RCC 7860 (cell line): ENCODE measurements at regions not wholly inside any gene's neighbourhood (a gene's known extent, or its start where the extent isn't known, plus 50 kb on each side); places are given as distances from the start of the nearest gene placed in this dataset.

Source experiments
- DNase-seq: peaks from one replicate; pipeline ENCODE4 v3.0.0-alpha.2; 2015; ENCODE audit warnings: low spot score
- FAIRE-seq: peaks from 2 replicates; lab custom pipeline; 2012; peaks lifted over from hg19 to GRCh38; lab: Jason Lieb, UNC

DNA sequence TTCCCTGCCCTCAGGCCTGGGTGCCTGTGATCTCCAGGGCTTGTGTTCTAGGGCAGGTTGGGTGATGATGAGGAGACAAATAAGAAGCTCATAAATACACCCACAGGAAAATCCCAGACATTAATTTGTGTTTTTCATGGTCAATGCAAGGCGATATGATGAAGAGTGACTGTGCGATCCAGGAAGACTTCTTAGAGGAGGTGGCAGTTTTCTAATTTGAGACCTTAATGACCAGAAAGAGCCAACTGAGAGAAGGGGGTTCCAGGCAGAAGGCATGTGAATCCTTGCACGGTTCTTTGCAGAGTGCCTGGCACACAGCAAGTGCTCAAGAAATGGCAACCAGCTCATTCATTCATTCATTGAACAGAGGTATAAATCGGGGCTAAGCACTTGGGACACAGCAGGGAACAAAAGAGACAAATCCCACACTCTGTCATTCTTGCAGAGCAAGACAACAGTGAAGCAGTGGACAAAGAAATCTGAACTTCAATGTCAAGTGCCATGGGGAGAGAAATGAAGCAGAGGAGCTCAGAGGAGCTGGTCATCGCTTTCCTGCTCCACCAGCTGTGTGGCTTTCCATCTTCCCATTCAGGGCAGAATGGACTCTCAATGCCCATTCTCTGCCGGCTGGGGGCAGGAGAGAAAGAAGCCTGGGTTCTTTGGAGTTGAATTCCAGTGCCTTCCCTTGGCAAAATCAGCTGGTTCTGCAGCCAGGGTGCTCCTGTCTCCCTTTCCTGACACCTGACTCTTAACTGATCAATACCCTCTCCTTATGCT lies 128.3 kb downstream of the AACS start:
- FAIRE-seq (no peak), DNase-seq (no peak)

- DNase-seq = peak; percentile 23
- FAIRE-seq = no peak
These were observed 129.0 kb downstream of the AACS start for GRCh38 chr12:125194163-125194773.

GRCh38 chr12:125194987-125195386 lies 129.8 kb downstream of the AACS start:
- FAIRE-seq (no peak), DNase-seq (no peak)

DNA sequence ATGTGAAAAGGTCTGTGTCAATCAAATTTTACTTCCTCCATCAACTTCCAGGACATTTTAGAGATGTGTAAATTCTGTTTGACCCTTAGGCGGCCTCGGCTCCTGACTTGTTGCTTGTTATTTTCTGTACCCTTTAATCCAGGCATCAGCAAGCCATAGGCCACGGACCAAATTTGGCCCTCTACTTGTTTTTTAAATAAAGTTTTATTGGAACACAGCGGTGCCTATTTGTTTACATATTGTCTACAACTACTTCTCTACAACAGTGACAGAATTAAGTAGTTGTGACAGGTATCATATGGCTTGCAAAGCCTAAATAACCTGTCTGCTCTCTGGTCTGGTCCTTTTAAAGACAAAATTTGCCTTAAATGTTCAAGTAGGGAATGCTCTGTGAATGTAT lies 132.1 kb downstream of the AACS start:
- FAIRE-seq = no peak
- DNase-seq = no peak

- no peak for DNase-seq
- FAIRE-seq = no peak
These were observed 133.4 kb downstream of the AACS start for GRCh38 chr12:125198652-125199051.

- no peak for FAIRE-seq
- DNase-seq = no peak
These were observed 135.9 kb downstream of the AACS start for GRCh38 chr12:125201090-125201489.

GRCh38 chr12:125201940-125202339 lies 136.7 kb downstream of the AACS start:
- FAIRE-seq = no peak
- DNase-seq = no peak

GRCh38 chr12:125202421-125202820 lies 137.2 kb downstream of the AACS start:
- FAIRE-seq = no peak
- no peak for DNase-seq

GRCh38 chr12:125203145-125203765 lies 138.0 kb downstream of the AACS start:
- FAIRE-seq (no peak), DNase-seq (peak; percentile 4)

- DNase-seq (no peak), FAIRE-seq (no peak)
These were observed 140.2 kb downstream of the AACS start for GRCh38 chr12:125205386-125205785.

GRCh38 chr12:125206711-125207110 lies 141.5 kb downstream of the AACS start:
- no peak for DNase-seq
- FAIRE-seq = no peak

DNA sequence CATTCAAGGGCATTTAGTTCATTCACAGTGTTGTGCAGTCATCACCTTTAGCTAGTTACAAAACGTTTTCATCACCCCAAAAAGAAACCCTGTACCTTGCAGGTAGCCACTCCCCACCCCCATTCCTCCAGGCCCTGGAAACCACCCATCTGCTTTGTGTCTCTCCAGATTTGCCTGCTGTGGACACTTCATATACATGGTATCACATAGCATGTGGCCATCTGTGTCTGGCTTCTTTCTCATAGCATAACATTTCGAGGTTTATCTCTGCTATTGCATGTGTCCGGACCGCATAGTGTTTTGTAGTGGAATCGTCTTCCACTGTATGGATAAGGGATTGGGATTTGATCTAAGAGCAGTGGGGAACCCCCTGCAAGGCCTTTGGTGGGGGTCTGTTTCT lies 143.1 kb downstream of the AACS start:
- no peak for DNase-seq
- FAIRE-seq = no peak

DNA sequence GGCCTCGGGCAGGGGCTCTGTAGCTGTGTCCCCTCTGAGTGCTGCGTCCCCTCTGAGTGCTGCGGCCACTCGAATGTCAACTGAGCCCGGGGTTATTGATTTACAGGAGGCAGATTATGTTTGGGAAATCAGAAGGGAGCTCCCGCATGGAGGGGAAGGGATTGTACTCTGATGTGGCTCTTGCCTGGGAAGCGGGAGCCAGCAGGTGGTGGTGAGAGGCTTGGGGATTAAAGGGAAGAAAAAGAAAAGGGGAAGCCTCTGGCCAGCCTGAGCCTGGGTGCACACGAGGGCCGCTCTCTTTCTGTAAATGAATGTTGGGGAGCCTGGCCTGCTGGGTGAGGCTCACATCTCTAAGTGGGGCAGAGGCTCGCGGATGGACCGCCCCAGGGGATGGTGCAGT lies 143.7 kb downstream of the AACS start:
- FAIRE-seq (no peak), DNase-seq (no peak)

DNA sequence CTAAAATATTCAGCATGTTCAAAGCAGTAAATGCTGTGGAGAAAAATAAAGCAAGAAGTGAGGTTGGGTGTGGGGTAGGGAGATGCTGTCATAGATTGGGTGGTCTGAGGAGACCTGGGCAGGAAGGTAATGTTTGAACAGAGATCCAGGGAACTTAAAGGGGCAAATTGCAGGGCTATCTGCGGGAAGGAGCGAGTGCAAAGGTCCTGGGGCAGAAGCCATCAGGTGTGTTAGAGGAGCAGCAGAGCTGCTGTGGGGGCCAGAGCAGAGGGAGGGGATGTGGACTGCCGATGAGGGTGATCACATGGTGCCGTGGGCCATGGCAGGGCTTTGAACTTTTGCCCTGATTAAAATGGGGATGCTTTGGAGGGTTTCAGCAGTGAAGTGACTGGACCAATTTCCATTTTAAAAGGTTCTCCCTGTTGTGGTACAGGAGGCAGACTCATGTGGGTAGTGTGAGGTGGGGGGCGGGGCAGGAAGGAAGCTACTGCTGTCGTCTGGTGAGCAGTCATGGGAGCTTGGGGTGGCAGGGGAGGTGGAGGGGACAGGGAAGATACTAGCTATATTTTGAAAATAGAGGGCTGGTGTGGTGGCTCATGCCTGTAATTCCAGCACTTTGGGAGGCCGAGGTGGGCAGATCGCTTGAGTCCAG lies 145.0 kb downstream of the AACS start:
- DNase-seq (no peak), FAIRE-seq (no peak)

DNA sequence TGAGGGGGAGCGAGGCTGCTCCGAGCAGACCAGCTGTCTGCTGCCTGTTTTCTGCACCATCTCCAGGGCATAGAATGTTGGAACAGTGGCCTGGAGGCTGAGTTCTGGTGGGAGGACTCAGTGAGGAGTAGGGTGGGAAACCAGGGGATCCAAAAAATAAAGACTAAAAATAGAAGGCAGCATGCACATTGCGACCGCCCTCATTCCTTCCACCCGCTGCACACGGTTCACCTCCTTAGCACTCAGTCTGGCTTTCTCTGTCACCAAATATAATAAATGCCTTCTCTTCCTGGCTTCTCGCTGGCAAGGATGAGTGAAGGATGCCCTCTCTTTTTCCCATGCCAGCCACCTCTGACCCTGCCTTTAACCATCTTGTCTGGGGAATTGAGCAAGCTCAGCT lies 146.2 kb downstream of the AACS start:
- no peak for FAIRE-seq
- no peak for DNase-seq

- FAIRE-seq (no peak), DNase-seq (no peak)
These were observed 149.1 kb downstream of the AACS start for GRCh38 chr12:125214289-125214688.

DNA sequence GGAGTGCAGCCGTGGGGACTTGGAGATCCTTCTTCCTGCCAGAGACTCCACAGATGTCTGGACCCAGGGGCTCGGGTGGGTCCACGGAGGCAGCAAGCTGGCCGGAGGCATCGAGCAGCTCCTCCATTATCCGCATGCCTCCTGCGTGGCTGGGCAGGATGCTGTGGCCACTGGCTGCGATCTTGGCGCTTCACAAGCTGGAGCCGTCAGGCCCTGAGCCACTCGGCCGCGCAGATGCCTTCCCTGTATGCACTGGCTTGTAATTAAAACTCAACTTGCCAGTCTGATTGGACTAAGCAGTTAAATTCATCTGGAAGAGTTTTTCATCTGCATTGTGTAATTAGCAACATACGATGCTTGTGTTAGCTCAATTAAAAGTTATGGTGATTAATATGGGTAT lies 151.5 kb downstream of the AACS start:
- FAIRE-seq (no peak), DNase-seq (no peak)

DNA sequence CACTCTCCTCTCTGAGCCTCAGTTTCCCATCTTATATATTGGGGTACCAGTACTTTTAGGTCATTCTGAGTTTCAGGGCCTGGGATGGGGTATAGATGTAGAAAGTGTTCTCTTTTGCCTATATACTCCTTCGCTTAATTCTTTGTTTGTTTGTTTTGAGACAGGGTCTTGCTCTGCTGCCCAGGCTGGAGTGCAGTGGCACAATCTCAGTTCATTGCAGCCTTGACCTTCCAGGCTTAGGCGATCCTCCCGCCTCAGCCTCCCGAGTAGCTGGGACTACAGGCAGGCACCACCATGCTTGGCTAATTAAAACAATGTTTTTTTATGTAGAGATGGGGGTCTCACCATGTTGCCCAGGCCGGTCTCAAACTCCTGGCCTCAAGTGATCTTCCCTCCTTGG lies 152.1 kb downstream of the AACS start:
- DNase-seq (no peak), FAIRE-seq (no peak)

DNA sequence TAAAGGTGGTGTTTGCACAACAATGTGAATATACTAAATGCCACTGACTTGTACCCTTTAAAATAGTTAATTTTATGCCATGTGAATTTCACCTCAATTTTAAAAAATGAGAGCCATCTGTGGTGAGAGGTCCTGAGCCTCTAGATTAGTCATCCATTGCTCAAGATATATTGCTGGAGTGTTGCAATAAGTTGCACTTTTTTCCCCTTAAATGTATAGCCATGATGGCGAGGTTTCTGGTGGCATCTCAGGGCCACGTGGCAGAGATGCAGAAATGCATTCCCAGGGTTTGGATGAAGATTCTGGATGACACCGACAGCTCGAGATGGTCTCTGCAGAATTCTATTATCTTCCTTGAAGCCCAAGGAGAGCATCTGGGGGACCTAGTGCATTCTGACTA lies 153.7 kb downstream of the AACS start:
- DNase-seq (no peak), FAIRE-seq (no peak)

GRCh38 chr12:125220404-125221273 lies 155.4 kb downstream of the AACS start:
- DNase-seq = no peak
- no peak for FAIRE-seq

DNA sequence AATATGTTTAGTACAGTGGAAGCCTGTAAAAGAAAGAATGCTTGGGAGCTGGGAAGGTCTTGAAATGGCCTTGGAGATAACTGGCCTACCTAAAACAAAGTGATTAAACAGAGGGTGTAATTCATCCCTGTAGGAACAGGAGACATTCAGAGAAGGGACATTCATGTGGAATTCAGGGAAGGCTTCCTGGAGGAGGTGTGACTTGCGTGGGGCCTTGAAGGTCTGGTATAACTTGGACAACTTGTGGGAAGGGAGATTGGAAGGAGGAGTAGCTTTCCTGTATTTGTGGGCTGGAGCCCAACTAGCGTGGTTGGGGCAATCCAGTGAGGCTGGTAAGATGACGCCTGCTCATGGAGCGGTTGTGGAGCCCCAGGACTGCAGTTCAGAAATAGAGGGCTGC lies 156.4 kb downstream of the AACS start:
- FAIRE-seq (no peak), DNase-seq (no peak)
